KMS-11 (cell line): ENCODE measurements at regions not wholly inside any gene's neighbourhood (a gene's known extent, or its start where the extent isn't known, plus 50 kb on each side); places are given as distances from the start of the nearest gene placed in this dataset.

Experiments used
- H2AFZ ChIP-seq: fragments of 200-600 bp; sonication (generic); 2 replicates; pipeline ENCODE4 v1.6.1; 2016; ENCODE audit warnings: antibody characterized with exemption, mixed run types, low read depth
- H3K27ac ChIP-seq: fragments of 200-600 bp; sonication (generic); 2 replicates; pipeline ENCODE4 v1.6.1; 2016; ENCODE audit warnings: mild to moderate bottlenecking, mixed run types
- H3K27me3 ChIP-seq: fragments of 200-600 bp; sonication (generic); 2 replicates; pipeline ENCODE4 v1.6.1; 2017; ENCODE audit warnings: mild to moderate bottlenecking, low read depth, mixed run types, moderate library complexity; ENCODE audit not compliant: insufficient read depth
- H3K36me3 ChIP-seq: fragments of 200-600 bp; sonication (generic); 2 replicates; pipeline ENCODE4 v1.6.1; 2017; ENCODE audit warnings: mild to moderate bottlenecking, mixed run types; ENCODE audit not compliant: insufficient read depth
- H3K4me1 ChIP-seq: fragments of 200-600 bp; sonication (generic); 2 replicates; pipeline ENCODE4 v1.6.1; 2016; ENCODE audit warnings: mild to moderate bottlenecking, low read depth, mixed run types; ENCODE audit not compliant: poor library complexity, severe bottlenecking
- H3K4me2 ChIP-seq: fragments of 200-600 bp; sonication (generic); 2 replicates; pipeline ENCODE4 v1.7.0; 2016; ENCODE audit warnings: mild to moderate bottlenecking, mixed run types
- H3K4me3 ChIP-seq: fragments of 200-600 bp; sonication (generic); IDR thresholded peaks from 2 replicates; pipeline ENCODE4 v1.6.1; 2017; ENCODE audit warnings: low read depth, low read length, mixed read lengths; ENCODE audit not compliant: insufficient read depth
- H3K79me2 ChIP-seq: fragments of 200-600 bp; sonication (generic); 2 replicates; pipeline ENCODE4 v1.6.1; 2016; ENCODE audit warnings: low read depth, mixed run types; ENCODE audit not compliant: insufficient read depth
- H3K9ac ChIP-seq: fragments of 200-600 bp; sonication (generic); 2 replicates; pipeline ENCODE4 v1.6.1; 2016; ENCODE audit warnings: mild to moderate bottlenecking, mixed run types
- H4K20me1 ChIP-seq: fragments of 200-600 bp; sonication (generic); 2 replicates; pipeline ENCODE4 v1.6.1; 2016; ENCODE audit warnings: mild to moderate bottlenecking, mixed run types; ENCODE audit not compliant: insufficient read depth
- TF ChIP-seq, protein P1 (sequence below): fragments of 200-600 bp; sonication (generic); conservative IDR thresholded peaks from 2 replicates; pipeline ENCODE4 v1.6.1; 2017; ENCODE audit warnings: low read depth, mild to moderate bottlenecking, antibody characterized with exemption, low read length, moderate library complexity, mixed read lengths

GRCh38 chr20:22353586-22353985 lies 230.8 kb downstream of the FOXA2 start:
- Histone ChIP-seq H3K4me1 (no peaks in the 10 kb centered on the region), H3K27ac (no peak overlapping the region), H3K4me3 (no peak overlapping the region), H3K79me2 (no peaks in the 10 kb centered on the region), H4K20me1 (no peaks in the 10 kb centered on the region), H3K4me2 (no peak overlapping the region), H2AFZ (no peak overlapping the region), H3K27me3 (no peaks in the 10 kb centered on the region), H3K36me3 (no peaks in the 10 kb centered on the region), H3K9ac (no peak overlapping the region)
- TF ChIP-seq, protein P1, sequence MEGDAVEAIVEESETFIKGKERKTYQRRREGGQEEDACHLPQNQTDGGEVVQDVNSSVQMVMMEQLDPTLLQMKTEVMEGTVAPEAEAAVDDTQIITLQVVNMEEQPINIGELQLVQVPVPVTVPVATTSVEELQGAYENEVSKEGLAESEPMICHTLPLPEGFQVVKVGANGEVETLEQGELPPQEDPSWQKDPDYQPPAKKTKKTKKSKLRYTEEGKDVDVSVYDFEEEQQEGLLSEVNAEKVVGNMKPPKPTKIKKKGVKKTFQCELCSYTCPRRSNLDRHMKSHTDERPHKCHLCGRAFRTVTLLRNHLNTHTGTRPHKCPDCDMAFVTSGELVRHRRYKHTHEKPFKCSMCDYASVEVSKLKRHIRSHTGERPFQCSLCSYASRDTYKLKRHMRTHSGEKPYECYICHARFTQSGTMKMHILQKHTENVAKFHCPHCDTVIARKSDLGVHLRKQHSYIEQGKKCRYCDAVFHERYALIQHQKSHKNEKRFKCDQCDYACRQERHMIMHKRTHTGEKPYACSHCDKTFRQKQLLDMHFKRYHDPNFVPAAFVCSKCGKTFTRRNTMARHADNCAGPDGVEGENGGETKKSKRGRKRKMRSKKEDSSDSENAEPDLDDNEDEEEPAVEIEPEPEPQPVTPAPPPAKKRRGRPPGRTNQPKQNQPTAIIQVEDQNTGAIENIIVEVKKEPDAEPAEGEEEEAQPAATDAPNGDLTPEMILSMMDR: no peak

- Histone ChIP-seq H3K4me3 (no peak overlapping the region), H4K20me1 (no peaks in the 10 kb centered on the region), H3K36me3 (no peaks in the 10 kb centered on the region), H3K4me1 (no peaks in the 10 kb centered on the region), H3K27ac (no peak overlapping the region), H3K9ac (no peak overlapping the region), H2AFZ (no peak overlapping the region), H3K4me2 (no peak overlapping the region), H3K27me3 (no peaks in the 10 kb centered on the region), H3K79me2 (no peaks in the 10 kb centered on the region)
- TF ChIP-seq, protein P1: no peak
Measured at GRCh38 chr20:22352019-22352418, 232.4 kb downstream of the FOXA2 start.

DNA sequence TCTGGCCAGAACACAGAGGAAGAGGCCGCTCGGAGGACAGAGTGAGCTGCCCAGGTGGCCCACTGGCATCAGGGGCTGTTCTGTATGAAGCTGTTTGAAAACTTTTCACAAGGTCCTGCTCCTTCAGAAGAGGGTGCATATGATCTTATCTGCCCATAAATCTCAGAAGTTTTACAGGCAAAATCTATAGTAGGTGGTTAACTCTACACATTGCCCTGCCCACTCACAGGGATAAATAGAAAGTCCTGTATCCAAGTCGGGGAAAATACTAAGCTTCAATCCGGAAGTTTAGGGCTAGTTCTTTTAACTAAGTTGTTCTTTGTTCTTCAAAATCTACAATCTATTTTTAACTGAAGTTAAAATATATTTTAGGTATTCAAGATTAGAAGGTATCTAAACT lies 233.7 kb downstream of the FOXA2 start:
- H4K20me1 ChIP-seq: no peaks in the 10 kb centered on the region
- H3K27me3 ChIP-seq: no peaks in the 10 kb centered on the region
- no peak overlapping the region for H2AFZ ChIP-seq
- H3K4me3 ChIP-seq: no peak overlapping the region
- no peaks in the 10 kb centered on the region for H3K4me1 ChIP-seq
- H3K79me2 ChIP-seq: no peaks in the 10 kb centered on the region
- H3K4me2 ChIP-seq: no peak overlapping the region
- no peak overlapping the region for H3K9ac ChIP-seq
- H3K36me3 ChIP-seq: no peaks in the 10 kb centered on the region
- TF ChIP-seq, protein P1: no peak
- no peak overlapping the region for H3K27ac ChIP-seq

GRCh38 chr20:22348010-22348409 lies 236.4 kb downstream of the FOXA2 start:
- H3K4me1 ChIP-seq: no peaks in the 10 kb centered on the region
- H3K36me3 ChIP-seq: no peaks in the 10 kb centered on the region
- H3K27ac ChIP-seq: no peak overlapping the region
- H4K20me1 ChIP-seq: no peaks in the 10 kb centered on the region
- H3K4me3 ChIP-seq: no peak overlapping the region
- H3K27me3 ChIP-seq: no peaks in the 10 kb centered on the region
- no peak overlapping the region for H3K9ac ChIP-seq
- H3K79me2 ChIP-seq: no peaks in the 10 kb centered on the region
- TF ChIP-seq, protein P1: no peak
- no peak overlapping the region for H2AFZ ChIP-seq
- H3K4me2 ChIP-seq: no peak overlapping the region
